Peyer's patch (tissue), 4 donors: ENCODE measurements at regions not wholly inside any gene's neighbourhood (a gene's known extent, or its start where the extent isn't known, plus 50 kb on each side); places are given as distances from the start of the nearest gene placed in this dataset.

ENCODE experiments used
- CTCF ChIP-seq, 6 experiments: fragments of 450-650 bp in 4 of 6; fragments of 200-600 bp in 2 of 6; sonication (generic) in 1 of 6; IDR thresholded peaks; one replicate each; pipeline ENCODE4 v1.5.1; 2017 to 2019; ENCODE audit warnings: antibody characterized with exemption in 6 of 6, mild to moderate bottlenecking in 3 of 6, moderate library complexity in 1 of 6
- POLR2A ChIP-seq, 2 donors: fragments of 450-650 bp; IDR thresholded peaks; one replicate each; pipeline ENCODE4 v1.5.1; 2017; ENCODE audit warnings: antibody characterized with exemption in 2 of 2, mild to moderate bottlenecking in 2 of 2, moderate library complexity in 2 of 2

- no peak for TF ChIP-seq CTCF (IDR thresholded peaks at IDR 0.05)
- TF ChIP-seq POLR2A (IDR thresholded peaks at IDR 0.05) = no peak
Observed at GRCh38 chr5:3105172-3105571, 353.7 kb upstream of the IRX2 start.
